Right hindlimb (tissue), 1 donor: ENCODE measurements at regions not wholly inside any gene's neighbourhood (a gene's known extent, or its start where the extent isn't known, plus 50 kb on each side); places are given as distances from the start of the nearest gene placed in this dataset.
"Not testable (repeated sequence)": the region's sequence is repeated elsewhere in the genome, so short reads cannot be mapped to it uniquely, and the experiment has no call there.

ENCODE experiments used
- DNase-seq: peaks from one replicate; pipeline ENCODE4 v3.0.0-alpha.2; 2018

- no peak for DNase-seq
Measured at GRCh38 chr12:105590571-105590970, 260.1 kb downstream of the C12orf75 start.

- DNase-seq = no peak
Measured at GRCh38 chr12:105595440-105595839, 264.9 kb downstream of the C12orf75 start.

DNA sequence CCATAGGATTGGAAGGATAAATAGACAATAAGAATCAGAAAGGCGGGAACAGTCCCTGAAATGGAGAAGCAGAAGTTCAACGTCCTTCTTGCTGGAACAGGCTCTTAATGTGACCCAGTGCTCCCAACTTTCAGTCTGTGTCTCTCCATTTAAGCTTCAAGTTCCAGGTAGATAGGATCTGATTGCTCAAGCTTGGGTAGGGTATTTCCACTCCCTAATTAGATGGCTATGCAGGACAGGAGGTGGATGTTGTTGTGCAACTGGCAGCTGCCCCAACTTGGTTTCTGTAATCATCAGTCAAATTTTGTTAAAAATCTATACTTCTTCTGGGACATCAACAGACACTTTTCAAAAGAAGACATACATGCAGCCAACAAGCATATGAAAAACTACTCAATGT is 266.2 kb downstream of the C12orf75 start:
- DNase-seq = no peak

- no peak for DNase-seq
Measured at GRCh38 chr12:105598031-105598430, 267.5 kb downstream of the C12orf75 start.

DNA sequence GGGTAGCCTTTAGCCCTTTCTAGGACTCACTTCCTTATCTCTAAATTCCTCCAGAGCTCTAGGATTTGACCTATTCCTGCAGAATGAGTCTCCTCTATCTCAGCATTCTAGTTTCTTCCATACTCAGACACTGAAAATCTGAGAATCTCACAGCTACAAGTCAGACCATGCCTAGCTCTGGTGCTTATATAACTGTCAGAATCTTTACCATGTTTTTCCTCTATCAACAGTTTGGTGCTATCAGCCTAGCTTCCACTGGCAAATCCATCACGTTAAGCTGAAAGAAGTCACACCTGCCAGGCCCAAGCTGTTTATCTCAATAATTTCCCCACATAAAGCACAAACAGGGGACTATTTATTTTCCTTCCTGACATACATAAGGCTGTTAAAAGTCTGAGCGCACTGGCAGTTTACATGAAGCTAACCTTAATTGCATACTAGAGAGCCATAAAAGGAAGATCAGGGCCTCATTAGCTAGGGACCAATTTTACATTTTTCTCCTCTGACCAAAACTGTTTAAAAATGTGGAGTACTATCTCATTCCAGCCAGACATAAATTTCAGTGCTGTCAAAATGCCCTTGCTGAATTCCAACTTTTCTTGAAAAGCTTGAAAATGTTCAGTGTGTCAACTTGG is 270.5 kb downstream of the C12orf75 start:
- DNase-seq = no peak

GRCh38 chr12:105602312-105602711 is 271.8 kb downstream of the C12orf75 start:
- DNase-seq = not testable (repeated sequence)

DNA sequence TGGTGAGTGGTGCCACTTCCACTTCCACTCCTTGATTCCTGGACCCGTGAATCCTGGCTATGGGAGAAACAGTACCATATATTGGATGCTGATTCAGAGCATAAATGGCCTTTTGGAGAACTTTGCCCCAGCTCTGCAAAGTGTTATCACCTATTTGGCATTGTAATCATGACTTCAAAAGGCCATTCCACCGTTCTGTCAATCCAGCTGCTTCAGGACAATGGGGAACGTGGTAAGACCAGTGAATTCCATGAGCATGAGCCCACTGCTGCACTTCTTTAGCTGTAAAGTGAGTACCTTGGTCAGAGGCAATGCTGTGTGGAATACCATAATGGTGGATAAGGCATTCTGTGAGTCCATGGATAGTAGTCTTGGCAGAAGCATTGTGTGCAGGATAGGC is 273.8 kb downstream of the C12orf75 start:
- DNase-seq = not testable (repeated sequence)

DNA sequence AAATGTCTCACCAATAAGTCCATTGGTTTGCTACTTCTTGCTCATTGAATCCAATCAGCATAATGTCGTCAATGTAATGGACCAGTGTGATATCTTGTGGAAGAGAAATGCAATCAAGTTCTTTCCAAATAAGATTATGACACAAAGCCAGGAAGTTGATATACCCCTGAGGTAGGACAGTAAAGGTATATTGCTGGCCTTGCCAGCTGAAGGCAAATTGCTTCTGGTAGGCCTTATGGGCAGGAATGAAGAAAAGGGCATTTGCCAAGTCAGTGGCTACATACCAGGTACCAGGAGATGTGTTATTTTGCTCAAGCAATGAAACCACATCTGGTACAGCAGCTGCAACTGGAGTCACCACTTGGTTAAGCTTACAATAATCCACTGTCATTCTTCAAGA is 276.1 kb downstream of the C12orf75 start:
- DNase-seq = not testable (repeated sequence)

DNA sequence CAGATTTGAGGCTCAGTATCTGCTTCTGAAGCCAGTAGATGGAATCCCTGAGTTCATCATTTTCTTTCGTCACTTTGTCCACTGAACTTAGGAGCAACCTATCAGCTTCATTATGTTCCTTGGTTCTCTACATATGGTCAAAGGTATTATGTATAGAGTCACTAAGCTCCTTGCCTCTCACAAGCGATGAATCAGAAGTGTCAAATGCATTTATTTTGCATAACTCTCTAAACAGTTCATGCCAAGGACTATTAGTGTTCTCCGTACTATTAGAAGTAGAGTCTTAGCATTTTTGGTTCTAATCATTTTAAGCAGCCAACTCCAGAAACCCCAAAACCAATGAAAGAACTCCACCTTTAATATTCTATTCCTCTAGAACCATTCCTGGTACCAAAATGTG is 278.5 kb downstream of the C12orf75 start:
- DNase-seq = not testable (repeated sequence)

DNA sequence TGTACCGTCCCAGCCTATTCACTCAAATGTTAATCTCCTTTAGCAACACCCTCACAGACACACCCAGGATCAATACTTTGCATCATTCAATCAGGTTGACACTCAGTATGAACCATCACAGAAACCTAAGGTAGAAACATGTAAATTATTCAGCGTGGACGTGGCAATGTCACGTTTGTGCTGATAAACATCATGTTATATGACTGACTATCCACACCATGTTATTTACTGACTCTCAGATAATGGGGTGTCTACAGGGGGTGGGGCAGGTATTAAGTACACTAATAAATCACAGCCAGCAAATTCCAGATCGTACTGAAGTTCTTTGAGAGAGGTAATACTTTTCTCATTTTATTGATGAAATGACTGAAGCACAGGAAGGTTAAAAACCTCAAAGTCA is 280.0 kb downstream of the C12orf75 start:
- DNase-seq = no peak

DNA sequence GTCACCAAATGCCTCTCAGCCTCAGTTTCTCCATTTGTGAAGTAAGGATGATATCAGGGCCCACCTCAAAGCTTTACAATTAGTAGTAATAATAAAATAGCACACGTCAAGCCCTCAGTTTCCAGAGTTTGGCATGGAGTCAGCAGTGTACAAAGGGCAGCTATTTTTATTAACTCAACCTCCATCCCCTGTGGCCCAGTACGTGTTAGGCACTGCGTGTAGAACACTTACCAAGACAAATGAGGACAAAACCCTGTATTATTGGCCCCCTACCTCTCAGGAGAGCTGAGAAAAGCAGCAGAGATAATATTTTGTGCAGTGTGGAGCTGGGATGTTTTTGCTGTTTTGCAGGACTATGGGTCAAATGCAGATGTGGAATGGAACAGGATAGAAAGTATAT is 280.8 kb downstream of the C12orf75 start:
- DNase-seq = no peak

GRCh38 chr12:105613269-105613668 is 282.8 kb downstream of the C12orf75 start:
- DNase-seq = no peak

DNA sequence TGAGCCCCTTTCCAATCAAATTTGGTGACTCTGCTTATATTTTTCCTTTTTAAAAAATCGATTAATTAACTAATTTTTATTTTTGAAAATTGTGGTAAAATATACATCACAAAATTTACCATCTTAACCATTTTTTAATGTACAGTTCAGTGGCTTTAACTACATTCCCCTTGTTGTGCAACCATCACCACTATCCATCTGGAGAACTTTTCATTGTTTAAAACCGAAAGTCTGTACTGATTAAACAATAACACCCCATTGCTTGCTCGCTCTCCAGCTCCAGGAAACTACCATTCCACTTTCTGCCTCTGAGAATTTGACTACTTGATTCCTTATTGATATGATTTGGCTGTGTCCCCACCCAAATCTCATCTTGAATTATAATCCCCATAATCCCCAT is 283.4 kb downstream of the C12orf75 start:
- no peak for DNase-seq

DNA sequence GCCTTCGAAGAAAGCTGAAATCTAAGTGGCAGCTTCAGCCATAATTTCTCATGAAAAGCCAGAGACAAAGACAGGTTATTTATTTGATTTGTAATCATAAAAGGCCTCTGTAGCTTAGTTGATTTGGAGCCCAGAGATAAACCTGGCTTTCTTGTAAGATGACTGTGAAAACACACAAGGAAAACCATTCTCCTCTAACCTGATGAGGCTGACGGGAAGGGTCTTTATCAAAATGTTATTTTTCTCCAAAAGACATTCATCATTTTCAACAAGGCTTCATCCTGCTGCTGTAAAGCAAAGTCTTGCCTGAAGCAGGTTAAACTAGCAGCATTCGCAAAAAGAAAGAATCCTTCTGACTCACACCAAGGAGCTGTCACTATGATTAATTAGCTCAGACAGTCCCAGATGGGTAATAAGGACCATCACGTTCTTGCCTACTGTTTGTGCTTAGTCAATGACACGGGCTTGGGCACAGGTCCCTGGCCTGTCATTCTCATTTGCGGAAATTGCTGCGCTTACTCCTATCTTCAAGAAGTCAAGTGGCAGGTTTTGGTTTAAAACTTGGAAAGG is 286.6 kb downstream of the C12orf75 start:
- DNase-seq = no peak

DNA sequence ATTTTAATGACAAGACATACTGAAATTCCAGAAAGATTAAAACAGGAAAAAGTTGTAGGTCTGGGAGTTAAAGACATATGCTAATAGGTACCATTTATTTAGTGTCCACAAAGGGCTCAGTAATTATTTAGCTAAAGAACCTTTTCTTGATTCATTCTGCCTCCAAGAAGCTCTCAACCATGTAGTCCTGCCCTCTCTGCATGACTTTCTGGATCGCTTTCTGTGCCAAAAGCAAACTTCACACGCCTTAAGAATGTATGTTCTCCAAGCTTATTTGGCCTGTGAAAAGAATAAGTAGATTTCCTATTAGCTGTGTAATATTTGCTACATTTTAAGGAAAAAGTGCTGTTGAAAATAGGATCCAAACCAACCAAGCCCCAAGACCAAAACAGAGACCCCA is 291.7 kb downstream of the C12orf75 start:
- no peak for DNase-seq

DNA sequence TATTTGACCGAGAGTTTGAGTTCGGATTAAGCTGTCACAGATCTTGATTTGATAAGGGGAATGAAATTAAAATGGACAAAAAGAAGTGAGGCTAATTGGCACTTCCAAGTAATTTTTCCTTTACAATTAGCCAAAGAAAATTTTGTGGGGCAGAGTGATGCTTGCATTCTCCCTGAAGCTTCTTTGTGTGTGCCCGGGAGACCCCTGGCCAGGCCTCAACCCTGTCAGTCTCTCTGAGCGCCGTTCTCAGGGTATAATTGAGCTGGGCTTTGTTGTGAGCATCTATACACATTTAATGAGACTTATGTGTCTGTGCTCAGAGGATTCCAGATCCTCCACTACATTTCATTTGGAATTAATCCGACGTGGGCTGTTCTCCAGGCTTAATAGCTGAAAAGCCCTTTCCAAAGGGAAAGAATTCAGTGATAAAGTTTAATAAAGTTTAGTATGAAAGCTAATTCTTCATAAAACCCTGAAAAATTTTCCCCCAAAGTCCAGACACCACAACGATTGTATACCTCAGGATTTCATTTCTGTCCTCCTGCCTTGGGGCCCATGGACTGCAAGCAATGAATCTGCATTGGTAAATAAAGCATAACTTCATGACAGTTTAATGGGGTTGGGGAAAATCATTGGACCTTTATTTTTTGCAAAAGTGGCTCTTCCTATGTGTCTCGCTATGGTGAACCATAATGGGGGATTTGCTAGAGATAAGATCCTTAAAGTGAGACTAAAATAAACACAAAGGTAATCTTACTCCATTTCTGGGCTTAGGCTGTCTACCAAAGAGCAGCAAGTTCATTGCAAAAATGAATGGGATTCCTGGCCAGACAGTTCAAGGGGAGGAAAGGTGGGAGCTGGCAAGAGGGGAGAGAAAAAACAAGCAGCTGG is 292.6 kb downstream of the C12orf75 start:
- no peak for DNase-seq

GRCh38 chr12:105626653-105627052 is 296.2 kb downstream of the C12orf75 start:
- DNase-seq = no peak

DNA sequence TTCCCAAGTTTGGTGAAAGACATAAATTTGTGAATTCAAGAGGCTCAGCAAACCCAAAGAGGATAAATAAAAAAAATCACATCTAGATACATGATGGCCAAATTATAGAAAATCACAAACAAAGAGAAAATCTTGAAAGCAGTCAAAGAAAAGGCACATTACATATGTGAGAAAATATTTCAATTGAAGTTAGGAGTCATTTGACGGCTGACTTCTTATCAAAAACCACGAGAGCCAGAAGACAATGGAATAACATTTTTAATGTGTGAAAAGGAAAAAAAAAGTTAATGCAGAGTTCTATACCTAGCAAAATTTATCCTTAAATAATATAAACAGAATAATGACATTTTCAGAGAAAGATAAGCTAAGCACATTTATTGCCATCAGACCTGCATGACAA is 307.0 kb downstream of the C12orf75 start:
- no peak for DNase-seq

- no peak for DNase-seq
Measured at GRCh38 chr12:105640761-105641160, 310.3 kb downstream of the C12orf75 start.

DNA sequence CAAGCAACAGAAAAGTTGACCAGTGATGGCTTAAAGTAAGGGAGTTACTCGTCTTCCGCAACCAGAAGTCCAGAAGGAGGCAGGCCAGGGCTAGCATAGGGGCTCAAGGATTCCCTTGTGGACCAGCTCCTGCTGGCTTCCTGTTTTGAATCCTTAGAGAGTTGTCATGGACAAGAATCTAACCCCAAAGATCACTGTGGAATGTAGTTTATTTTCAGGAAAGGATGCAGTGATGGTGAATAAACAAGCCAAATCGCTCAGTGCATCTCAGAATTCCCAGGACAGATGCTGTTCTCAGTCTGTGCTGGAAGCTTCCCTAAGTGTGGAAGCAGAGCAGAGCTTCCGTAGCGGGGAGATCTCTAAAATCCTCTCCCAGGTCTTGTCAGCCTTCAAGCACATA is 311.3 kb downstream of the C12orf75 start:
- no peak for DNase-seq

- no peak for DNase-seq
Measured at GRCh38 chr12:105644770-105645169, 314.3 kb downstream of the C12orf75 start.

DNA sequence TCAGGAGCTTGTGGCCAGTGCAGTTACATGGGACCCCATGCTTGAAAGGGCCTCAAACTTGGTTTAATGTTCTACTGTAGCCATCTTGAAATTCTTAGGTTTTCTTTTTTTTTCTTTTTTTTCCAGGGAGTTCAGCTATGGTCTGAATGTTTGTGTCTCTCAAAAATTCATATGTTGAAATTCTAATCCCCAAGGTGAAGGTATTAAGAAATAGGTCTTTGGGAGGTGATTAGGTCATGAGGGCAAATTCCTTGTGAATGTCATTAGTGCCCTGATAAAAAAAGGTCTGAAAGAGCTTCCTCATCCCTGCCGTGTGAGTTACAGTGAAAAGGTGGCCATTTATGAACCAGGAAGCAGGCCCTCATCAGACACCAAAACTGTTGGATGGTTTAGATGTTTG is 324.1 kb downstream of the C12orf75 start:
- no peak for DNase-seq

DNA sequence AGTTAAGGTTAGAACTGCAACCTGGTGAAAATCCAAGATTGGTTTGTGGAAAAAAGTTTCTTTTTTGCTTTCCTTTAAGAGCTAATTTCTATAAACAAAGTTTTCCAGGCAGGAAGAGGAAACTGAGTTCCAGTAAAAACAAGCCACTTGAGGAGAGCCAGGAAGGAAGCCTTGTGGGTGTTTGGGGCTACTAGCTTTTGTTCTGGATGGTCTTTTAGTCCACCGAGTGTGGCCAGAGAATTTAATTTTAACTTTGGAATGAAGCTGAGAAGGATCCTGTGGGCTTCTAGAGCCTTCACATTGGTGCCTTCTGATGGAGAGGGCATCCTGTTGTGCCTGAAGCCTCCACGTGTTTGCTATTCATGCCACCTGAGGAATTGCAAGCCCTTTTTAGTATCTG is 327.9 kb downstream of the C12orf75 start:
- DNase-seq = no peak
